GM19025 (cell line): ENCODE measurements at regions not wholly inside any gene's neighbourhood (a gene's known extent, or its start where the extent isn't known, plus 50 kb on each side); places are given as distances from the start of the nearest gene placed in this dataset.

Source experiments
- ATAC-seq: cut with Tn5 transposase; IDR thresholded peaks from one replicate; pipeline ENCODE4 v1.9.1; 2021; ENCODE audit warnings: mild to moderate bottlenecking, low read depth, moderate library complexity; ENCODE audit not compliant: unreplicated experiment

DNA sequence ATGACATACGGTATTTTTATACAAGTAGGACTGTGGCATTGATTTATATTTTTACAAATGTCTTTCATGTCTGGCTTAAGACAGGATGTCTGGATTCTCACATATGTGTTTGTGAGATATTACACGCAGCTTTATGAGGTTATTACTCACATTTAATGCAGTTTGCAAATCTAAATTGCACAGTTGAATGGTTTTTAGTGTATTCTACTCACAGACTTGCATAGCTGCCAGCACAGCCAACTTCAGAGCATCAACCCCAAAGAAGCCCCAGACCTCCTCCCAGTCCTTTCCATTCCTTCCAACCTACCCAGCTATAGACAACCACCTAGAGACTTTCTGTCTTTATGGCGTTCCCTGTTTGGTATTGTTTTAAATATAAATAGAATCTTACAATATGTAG is 193.8 kb upstream of the SHH start:
- no peak for ATAC-seq

DNA sequence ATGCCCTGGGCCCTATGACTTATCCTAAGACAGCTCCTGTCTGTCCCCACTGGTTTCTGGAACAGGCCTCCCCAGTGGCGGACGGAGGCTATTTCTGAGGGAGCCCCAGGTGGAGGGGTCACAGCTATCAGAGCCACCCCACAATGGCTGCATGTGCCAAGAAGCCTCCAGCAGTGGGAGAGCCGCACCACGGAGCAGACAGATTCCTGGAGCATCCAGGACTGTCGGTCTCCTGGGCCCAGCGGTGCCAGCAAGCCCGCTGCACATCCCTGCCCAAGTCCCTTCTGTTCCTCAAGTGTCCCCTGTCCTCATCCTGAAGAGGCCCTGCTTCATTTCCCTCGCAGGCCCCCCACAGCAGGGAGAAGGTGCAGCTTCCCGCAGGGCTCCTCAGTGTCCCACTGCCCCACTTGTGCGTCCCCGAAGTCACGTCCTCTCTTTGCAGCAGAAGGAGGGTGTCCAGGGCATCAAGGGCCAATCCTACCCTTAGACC is 193.0 kb upstream of the SHH start:
- ATAC-seq, result no peak

DNA sequence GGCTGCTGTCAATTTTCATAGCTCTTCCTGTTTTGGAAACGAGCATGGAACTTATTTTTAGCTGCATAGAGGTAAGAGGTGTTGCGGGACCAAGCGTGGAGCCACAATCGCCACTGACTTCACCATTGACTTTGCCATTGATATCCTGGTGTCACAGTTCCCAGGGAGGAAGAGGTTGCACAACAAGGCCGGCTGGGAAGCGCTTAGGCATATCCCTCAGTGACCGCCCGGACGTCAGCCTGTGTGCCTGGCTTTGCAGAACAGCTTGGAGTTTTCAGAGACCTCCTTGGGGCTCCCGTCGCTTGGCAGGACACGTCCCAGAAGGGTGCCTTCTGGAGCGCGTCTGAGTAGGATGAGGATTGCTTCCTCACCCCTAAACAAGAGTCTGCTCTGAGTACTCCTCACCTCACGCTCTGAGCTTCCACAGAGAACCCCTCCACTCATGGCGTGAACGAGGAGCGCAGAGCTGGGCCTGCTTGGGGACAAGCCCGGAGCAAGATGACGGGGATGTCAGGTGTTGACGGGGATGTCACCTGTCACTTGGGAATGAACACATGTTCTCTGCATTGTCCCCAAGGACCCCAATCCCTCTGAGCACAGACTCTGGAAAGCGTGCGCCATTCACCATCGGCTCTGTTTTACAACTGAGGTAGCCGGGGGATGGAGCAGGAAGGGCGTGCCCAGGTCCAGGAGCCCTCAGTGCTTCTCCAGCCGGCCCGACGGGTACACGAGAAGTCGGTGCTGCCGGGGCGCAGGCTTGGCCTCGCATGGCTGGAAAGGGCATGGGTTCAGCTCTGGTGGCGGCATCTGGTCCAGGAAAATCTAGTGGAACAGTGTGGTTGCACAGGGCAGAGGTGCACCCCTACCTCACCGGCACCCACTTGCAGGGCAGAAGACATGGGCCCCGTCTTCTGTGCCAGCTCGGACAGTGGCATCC is 192.3 kb upstream of the SHH start:
- ATAC-seq, result no peak

DNA sequence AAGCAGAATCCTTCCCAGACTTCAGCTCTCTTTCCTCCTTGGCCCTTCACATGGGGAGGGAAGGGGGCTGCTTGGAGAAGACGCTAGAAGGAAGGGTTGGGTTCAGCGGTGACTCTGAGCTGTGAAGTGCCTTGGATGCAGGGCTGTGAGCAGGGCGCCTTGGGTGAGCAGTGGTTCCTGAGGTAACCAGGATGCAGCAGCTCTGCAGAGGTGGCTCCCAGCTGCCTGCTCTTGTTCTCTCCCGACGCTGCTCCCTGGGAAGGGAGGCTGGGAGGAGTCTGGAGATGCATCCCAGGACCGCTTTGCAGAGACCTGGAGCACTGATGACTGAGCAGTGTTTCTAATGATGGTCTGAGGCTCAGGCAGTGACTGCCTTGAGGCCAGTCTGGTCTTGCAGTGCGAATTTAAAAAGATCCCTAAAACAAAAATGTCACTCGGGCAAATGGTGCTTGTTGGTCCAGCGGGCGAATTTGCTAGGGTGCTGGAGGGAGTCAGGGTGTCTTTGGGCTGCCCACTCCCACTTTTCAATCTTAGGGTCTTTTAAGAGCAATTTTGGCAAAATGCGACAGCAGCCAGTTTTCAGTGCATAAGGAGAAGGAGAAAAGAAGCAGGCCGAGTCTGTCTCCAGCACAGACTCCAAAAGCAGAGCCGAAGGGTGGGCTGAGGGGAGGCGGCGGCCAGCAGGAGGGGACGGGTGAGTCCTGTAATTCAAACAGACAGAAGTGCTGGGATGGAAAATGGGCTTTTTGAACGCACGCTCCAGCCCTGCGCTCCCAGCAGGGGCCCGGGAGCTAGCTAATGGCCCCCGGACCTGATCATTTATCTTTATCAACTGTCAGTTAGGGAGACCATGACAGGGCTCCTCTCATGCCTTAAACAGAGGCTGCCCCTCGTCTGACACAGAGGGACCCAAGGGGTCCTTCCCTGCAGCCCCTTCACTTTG is 191.2 kb upstream of the SHH start:
- ATAC-seq, result no peak

DNA sequence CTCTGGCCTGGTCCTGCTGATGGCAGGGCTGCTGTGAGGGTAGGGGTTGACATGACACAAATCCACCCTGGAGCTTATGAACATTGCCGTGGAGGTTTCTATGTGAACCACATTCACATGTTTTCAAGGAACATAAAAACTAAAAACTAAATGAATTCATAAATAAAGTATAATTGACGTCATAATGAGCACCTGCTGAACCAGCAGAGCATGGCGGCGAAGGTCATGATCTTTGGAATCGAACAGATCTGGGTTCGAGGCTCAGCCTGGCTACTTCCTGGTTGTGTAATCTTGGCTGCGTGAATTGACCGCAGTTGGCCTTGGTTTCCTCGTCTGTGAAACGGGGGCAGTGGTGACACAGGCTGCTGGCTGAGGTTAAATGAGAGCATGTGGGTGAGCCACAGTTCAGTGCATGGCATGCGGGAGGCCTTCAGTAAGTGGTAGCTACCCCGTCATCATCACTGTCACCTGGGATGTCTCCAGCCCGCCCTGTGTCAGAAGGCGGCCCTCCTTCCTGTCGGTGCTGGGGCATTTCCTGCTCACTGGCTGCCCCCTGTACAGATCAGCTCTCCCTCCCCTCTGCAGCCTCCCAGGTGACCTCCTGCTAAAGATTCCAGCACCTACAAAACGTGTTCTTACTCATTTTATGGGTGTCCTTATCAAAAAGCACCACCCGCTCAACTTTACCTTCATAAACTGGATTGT is 190.3 kb upstream of the SHH start:
- no peak for ATAC-seq

DNA sequence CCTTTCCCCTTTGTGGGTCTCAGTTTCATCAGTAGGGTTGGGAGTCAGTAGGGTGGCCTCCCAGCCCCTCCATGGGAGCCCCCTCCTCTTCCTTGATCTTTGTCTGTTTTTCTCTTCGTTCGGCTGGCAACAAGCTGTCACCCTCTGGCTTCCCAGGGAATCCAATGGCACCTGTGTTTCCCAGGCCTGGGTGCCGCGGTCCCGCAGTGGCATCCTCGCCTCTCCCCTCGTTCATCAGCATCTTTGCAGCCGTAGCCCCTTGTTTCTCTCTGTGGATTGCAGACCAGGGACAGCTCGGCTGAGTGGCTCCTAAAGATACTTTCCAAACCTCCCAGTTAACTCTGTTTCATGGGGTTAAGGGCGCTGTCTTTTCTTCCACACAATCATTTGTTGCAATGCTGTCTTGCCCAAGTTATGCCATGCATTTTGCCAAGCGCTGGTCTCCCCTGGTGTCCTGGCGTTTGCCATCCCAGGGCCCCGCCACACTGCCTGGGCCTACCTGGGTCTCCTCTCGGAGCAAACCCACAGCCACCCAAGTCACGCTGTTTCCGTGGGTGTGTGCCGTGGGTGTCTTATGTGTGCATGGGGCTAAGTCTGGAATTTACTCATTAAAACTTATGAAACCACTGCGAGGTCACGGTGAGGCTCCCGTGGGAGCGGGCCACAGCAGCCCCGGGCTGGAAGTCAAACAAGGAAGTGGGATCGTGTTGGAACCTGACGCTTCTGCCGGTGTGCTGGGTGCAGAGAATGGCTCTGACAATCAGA is 189.4 kb upstream of the SHH start:
- ATAC-seq, result no peak

DNA sequence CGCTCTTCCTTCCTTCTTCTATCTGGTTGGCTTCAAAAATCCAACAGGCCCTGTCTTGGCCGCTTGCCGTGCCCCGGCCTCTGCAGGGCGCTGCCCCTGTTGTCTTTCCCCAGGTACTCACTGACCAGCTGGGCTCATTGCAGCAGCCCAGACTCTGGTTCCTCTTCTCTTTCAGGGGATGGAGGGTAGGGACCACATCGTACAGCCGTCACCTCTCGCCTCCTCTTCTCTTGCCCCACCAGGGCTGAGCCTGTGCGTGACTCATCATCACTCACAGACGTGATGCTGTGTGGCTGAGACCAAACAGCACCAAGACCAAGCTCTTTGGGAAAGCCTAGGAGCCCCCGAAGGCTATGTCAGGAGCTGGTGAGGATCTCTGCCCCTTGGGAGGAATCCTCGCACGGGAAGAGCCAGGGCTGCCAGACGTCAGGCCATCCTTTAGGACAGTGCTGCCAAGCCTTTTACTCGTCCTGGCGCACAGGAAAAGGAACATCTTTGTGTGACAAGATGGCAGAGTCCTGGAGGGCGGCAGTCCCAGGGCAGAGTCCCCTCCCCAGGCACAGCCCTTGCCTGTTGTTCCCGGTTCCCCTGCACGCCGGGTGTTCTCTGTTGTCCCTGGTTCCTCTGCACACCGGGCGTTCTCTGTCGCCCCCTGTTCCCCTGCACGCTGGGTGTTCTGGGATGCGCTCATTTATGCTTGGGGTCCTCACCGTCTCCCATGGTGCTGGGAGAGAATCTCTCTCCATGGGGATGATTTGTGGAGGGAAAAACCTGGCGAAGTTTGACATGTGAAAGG is 188.5 kb upstream of the SHH start:
- ATAC-seq, result no peak

DNA sequence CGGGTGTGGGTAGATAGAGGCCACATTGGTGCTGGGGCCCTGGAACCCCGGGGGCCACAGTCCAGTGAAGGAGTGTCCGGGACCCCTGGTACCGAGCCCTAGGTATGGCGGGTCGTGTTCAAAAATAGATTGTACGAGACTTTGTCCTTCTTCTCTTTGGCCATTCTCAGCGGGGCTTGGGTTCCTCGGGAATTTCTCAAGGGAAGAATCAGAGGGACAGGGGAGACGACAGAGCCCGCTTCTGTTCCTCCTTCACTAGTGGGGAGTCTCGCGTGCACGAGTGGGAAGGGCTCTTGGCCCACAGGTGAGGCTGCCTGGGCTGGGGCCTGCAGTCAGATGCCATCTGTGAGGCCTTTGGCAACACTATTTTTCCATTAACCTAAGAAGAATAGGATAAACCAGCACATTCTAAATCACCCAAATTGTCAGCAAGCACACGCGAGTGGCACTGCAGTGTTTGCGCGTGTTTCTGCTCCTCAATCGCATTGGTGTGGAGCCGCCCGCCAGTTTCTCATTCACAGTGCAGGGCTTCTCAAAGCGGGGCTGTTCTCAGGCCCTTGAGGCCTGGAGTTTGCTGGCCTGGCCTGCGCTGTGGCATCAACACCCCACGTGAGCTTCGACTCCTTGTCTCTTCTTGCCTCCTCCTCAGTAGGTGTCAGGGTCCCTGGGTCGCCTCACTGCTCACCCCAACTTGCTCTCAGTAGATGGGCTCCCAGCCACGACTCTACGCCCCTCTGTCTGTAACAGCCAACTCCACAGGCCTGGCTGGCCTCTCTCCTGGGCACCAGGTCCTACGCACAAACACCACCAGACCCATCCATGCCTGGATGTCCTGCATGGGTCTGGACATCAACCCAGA is 187.6 kb upstream of the SHH start:
- no peak for ATAC-seq

DNA sequence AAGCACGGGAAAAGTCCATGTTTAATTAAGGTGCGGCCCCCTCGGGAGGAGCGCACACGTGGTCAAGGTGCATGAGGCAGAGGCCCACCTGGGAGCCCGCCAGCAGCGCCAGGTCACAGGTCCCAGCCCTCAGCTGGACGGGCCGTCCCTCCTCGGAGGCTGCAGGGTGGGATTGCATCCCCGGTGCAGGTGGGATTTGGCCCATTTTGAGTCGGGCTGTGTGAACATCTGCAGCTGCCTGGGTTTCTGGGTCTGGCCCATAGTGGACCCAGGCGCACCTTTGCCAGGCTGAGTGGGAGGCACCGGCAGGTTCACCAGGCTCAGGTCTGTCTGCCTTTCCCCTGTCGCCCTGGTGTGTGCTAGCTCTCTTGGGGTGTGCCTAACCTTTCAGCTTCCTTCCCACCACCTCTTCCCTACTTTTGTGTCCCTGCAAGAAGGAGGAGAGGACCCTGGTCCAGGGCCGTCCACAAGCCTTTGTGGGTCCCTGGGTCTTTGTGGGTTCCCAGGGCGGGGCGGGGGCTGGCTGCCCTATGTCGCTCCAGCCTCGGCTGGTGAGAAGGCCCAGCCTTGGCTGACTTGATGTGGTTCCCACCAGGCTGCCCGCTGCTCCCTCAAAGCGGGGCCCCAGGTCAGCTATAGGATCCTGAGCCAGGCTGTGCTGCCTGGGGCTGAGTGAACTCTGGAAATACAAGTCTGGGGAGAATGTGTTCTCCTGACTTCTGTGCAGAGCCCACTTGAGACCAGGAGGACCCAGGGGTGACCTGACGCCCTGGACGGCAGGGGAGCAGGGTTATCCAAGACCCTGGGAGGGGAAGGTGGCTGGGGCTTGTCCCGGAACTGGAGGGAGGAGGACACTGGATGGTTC is 186.7 kb upstream of the SHH start:
- no peak for ATAC-seq

DNA sequence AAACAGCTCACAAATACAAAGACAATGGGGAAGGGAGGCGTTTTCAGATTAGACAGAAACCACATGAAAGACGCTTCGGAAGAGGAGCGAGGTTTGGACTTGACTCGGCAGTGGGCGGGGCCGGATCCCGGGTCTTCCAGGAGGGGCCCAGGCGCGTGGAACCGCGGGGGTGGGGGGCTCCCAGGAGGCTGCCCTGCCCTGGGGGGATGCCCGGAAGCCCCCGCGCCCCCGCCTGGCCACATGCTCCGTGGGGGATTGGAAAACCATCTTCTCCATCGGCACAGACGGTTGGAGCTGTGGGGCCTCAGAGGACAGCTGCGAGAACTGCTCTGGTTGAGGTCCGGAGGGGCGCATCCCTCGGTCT is 186.0 kb upstream of the SHH start:
- ATAC-seq, result no peak

DNA sequence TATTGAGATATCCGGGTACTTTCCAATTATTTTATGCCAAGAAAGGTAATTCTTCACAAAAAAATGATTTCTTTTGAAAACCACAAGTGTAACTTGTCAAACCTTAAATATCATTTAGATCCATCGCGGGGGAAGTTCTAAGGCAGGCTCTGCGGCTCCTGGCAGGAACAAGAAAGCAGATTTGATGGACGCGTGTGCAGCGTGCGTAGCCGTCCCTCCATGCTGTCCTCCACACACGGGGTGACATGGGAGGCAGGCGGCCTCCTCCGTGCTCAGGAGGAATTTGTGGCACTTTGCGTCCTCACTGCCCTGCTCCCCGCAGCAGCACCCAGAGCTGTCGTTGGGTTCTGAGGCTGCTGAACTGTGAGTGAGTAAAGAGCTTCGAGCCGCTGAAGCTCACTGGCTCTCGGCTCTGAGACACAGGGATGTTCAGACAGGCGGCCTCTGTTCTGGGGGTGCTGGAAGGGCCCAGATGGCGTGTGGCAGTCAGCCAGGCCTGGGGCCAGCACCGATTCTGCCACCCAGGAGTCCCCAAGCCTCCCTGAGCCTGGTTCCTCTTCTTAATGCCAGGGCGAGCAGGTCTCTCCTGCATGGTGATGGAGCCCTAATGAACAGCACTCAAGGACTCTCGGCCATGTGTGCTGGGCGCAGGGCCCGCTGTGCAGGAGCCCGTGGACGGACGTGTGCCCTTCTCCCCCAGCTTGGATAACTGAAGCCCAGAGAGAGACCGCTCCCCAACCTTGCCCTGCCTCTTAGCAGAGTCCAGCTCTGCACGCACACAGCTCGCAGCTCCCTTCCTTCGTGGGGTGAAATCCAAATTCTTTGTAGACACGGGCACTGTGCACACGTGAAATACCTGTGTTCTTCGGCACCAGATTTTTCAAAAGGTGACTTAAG is 185.4 kb upstream of the SHH start:
- no peak for ATAC-seq

DNA sequence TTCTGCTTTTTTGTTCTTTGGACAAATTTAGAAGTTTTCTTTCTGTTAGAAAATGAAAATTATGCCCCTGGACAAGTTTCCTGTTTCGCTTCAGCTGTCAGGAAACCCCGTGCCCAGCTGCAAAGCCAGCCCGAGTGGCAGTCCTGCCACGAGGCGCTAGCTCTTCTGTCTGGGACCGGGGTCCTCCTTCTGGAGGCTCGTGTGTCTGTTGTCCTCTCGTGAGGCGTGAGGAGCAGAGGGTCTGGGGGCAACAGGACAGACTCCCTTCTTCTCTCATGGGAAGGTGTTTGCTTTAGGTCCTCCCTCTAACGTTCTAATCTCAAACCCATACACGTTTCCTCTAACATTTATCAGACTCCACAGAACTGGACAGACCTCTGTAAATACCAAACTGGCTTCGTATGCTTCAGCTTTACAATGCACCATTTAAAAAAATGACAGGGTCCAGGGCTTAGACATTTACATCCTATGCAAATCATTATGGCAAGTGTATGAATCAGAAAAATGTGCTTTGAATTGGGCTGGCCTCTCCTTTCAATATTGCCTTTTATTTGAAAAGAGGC is 184.5 kb upstream of the SHH start:
- no peak for ATAC-seq

DNA sequence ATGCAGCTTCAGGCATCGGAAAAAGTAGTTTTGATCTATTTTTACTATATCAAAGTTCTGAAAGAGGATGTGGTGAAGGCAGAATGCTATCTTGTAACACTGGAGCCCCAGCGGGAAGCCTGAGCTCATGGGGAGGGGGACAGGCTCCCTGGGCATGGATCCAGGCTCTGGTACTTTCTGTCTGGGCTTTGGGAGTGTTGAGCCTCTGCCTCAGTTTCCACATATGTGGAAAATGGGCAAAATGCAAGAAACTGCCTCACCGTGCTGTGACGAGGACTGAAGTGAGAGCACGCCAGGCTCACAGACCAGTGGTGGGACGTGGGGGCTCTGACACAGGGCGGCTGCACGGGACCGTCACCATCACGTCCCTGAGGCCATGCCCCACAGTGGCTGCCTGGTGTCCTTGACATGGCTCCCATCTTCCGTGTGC is 182.9 kb upstream of the SHH start:
- ATAC-seq, result no peak

DNA sequence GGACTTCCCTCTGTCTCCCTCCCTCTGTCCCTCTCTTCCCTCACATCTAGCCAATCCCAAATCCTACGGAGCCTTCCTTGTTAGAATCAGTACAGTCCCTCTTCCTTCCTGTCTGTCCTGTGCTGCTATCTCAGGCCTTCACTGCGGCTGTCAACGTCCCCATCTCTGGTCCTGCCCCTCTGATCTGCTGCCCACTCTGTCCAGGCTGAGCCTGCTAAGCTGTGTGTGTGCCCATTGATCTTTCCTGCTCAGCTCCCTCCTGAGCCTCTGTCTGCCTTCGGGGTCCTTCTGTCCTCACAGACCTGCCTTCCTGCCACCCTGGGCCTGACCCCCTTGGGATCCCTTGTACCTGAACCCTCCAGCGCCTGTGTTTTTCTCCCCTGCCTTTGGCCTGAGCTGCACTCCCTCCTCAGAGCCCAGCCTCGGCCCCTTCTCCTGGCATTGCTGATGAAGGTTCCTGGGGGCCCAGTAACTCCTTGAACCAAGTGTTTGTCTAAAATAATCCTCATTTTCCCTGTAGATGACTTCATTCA is 182.1 kb upstream of the SHH start:
- no peak for ATAC-seq

DNA sequence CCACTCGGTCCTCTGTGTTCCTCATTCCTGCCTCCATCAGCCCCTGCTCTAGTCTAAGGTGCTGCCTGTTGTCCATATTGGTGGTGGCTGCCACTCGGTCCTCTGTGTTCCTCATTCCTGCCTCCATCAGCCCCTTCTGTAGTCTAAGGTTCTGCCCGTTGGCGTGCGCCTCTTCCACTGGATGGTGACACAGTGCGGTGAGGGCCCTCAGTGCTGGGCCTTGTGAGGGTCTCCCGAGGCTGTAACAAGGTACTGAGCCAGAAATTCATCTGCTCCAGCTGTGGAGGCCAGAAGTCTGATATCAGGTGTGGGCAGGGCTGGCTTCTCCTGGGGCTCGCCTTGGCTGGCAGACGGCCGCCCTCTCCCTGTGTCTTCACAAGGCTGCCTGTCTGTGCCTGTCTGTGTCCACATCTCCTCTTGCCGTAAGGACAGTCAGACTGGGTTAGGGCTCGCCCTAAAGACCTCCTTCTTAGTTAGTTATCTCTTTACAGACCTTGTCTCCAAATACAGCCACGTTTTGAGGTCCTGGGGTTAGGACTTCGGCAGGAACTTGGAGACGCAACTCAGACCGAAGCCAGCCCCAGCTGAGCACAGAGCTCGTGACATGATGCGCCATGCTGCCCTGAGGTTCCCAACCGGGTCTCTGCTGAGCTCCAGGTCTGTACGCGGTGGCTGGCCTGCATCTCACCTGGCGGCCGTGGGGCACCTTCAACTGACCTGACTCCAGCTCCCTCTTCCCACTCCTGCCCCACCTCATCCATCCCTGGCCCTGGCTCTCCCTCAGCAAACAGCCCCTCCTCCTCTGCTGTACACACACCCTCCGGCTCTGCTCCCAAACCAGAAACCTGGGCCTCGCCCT is 181.4 kb upstream of the SHH start:
- no peak for ATAC-seq
